HG02642 (cell line): ENCODE measurements at regions not wholly inside any gene's neighbourhood (a gene's known extent, or its start where the extent isn't known, plus 50 kb on each side); places are given as distances from the start of the nearest gene placed in this dataset.

Experiments
- ATAC-seq: cut with Tn5 transposase; IDR thresholded peaks from one replicate; pipeline ENCODE4 v1.9.1; 2021; ENCODE audit warnings: mild to moderate bottlenecking; ENCODE audit not compliant: unreplicated experiment, poor library complexity

- no peak for ATAC-seq
These were observed 384.5 kb upstream of the MEIS1 start for GRCh38 chr2:66050392-66050791.

GRCh38 chr2:66048667-66049066, 386.3 kb upstream of the MEIS1 start:
- ATAC-seq = no peak

GRCh38 chr2:66041902-66042657, 392.8 kb upstream of the MEIS1 start:
- ATAC-seq = no peak

- no peak for ATAC-seq
These were observed 398.0 kb upstream of the MEIS1 start for GRCh38 chr2:66036948-66037347.

- ATAC-seq = no peak
These were observed 400.5 kb upstream of the MEIS1 start for GRCh38 chr2:66034467-66034866.

- no peak for ATAC-seq
These were observed 402.6 kb upstream of the MEIS1 start for GRCh38 chr2:66032226-66032775.

- ATAC-seq = no peak
These were observed 403.7 kb upstream of the MEIS1 start for GRCh38 chr2:66031236-66031635.

- ATAC-seq = no peak
These were observed 404.4 kb upstream of the MEIS1 start for GRCh38 chr2:66030553-66030952.

- ATAC-seq = no peak
These were observed 410.5 kb upstream of the MEIS1 start for GRCh38 chr2:66024391-66024790.

GRCh38 chr2:66021296-66021695, 413.6 kb upstream of the MEIS1 start:
- no peak for ATAC-seq

GRCh38 chr2:66017763-66018162, 417.2 kb upstream of the MEIS1 start:
- no peak for ATAC-seq

GRCh38 chr2:66014450-66014849, 420.5 kb upstream of the MEIS1 start:
- ATAC-seq = no peak

GRCh38 chr2:66013456-66013855, 421.5 kb upstream of the MEIS1 start:
- ATAC-seq = no peak

- ATAC-seq = no peak
These were observed 431.0 kb upstream of the MEIS1 start for GRCh38 chr2:66003931-66004330.

- ATAC-seq = no peak
These were observed 433.4 kb upstream of the MEIS1 start for GRCh38 chr2:66001538-66001937.

GRCh38 chr2:66000901-66001300, 434.0 kb upstream of the MEIS1 start:
- ATAC-seq = no peak

GRCh38 chr2:65999796-66000195, 435.1 kb upstream of the MEIS1 start:
- ATAC-seq = no peak

- ATAC-seq = no peak
These were observed 435.8 kb upstream of the MEIS1 start for GRCh38 chr2:65999103-65999502.

- ATAC-seq = no peak
These were observed 437.0 kb upstream of the MEIS1 start for GRCh38 chr2:65997961-65998360.

GRCh38 chr2:65992198-65992554, 442.7 kb upstream of the MEIS1 start:
- no peak for ATAC-seq

- no peak for ATAC-seq
These were observed 443.3 kb upstream of the MEIS1 start for GRCh38 chr2:65991381-65992197.
